HCT116 (cell line): ENCODE measurements at regions not wholly inside any gene's neighbourhood (a gene's known extent, or its start where the extent isn't known, plus 50 kb on each side); places are given as distances from the start of the nearest gene placed in this dataset.

Experiments
- ATAC-seq: fragments of 200-7000 bp; cut with Tn5 transposase; 2 replicates; pipeline ENCODE4 v1.9.1; 2020; ENCODE audit warnings: mild to moderate bottlenecking, moderate library complexity
- BruUV-seq: library from RNA; stranded (reverse); fragments of 400-500 nt; replicated peaks from 2 replicates; lab custom pipeline; 2021; lab: Mats Ljungman, UMichigan
- CTCF ChIA-PET: fragments of 300-600 bp; sonication (Branson Sonifier 250); formaldehyde crosslinking; loops from one replicate; lab custom pipeline; 2021; ENCODE audit warnings: antibody characterized with exemption; lab: Charles Lee
- POLR2A ChIA-PET: fragments of 300-600, 350-600 bp; sonication (Branson Sonifier 250); formaldehyde crosslinking; loops from one replicate; lab custom pipeline; 2021; ENCODE audit warnings: antibody characterized with exemption; lab: Charles Lee
- RAD21 ChIA-PET, 2 experiments: fragments of 300-600 bp; sonication (Branson Sonifier 250); formaldehyde crosslinking; loops; one replicate each; lab custom pipeline; 2023; ENCODE audit warnings: low total read pairs in 2 of 2; ENCODE audit not compliant: uncharacterized antibody in 2 of 2, unreplicated experiment in 2 of 2, low non-redundant PET in 1 of 2; lab: Charles Lee
- DNase-seq: peaks from one replicate; pipeline ENCODE4 v3.0.0-alpha.2; 2010; ENCODE audit warnings: low read depth, low spot score
- H2AFZ ChIP-seq: fragments of 200-600 bp; shearing (Covaris generic), sonication (generic); 2 replicates; pipeline ENCODE4 v1.6.1; 2017; ENCODE audit warnings: low read depth, mixed run types, mixed read lengths, antibody characterized with exemption, low read length; ENCODE audit not compliant: poor library complexity, severe bottlenecking
- H3K27ac ChIP-seq: 2 replicates; pipeline ENCODE4 v1.5.1; 2012; ENCODE audit warnings: low read depth, low read length
- H3K27me3 ChIP-seq: fragments of 200-600 bp; sonication (generic); 2 replicates; pipeline ENCODE4 v1.6.1; 2016; ENCODE audit warnings: mixed run types, low read length, mixed read lengths; ENCODE audit not compliant: insufficient read depth
- H3K36me3 ChIP-seq, 2 experiments: fragments of 200-500 bp in 1 of 2; fragments of 200-600 bp in 1 of 2; sonication (Bioruptor generic) in 1 of 2; sonication (generic) in 1 of 2; 2 replicates each; pipeline versions ENCODE4 v1.5.1 to v1.6.1; 2014 to 2016; ENCODE audit warnings: low read length in 2 of 2, inconsistent platforms in 1 of 2, mixed read lengths in 1 of 2, mixed run types in 1 of 2; ENCODE audit not compliant: insufficient read depth in 2 of 2, control insufficient read depth in 1 of 2
- H3K4me1 ChIP-seq, 2 experiments: fragments of 200-600 bp in 1 of 2; sonication (generic) in 1 of 2; 2 replicates each; pipeline versions ENCODE4 v1.5.1 to v1.6.1; 2012 to 2017; ENCODE audit warnings: low read length in 2 of 2, inconsistent platforms in 1 of 2, mild to moderate bottlenecking in 1 of 2, mixed read lengths in 1 of 2, mixed run types in 1 of 2, moderate library complexity in 1 of 2; ENCODE audit not compliant: insufficient read depth in 2 of 2, control insufficient read depth in 1 of 2
- H3K4me2 ChIP-seq: fragments of 200-600 bp; sonication (generic); 2 replicates; pipeline ENCODE4 v1.6.1; 2017; ENCODE audit warnings: mixed run types, low read length, mixed read lengths
- H3K4me3 ChIP-seq, 2 experiments: fragments of 200-600 bp in 1 of 2; sonication (generic) in 1 of 2; replicated peaks in 1 of 2; 2 replicates each; pipeline ENCODE4 v1.5.1; 2011 to 2016; ENCODE audit warnings: low read length in 2 of 2, control low read depth in 1 of 2, low read depth in 1 of 2, mild to moderate bottlenecking in 1 of 2, mixed read lengths in 1 of 2, mixed run types in 1 of 2
- H3K79me2 ChIP-seq: fragments of 200-600 bp; sonication (generic); 2 replicates; pipeline ENCODE4 v1.6.1; 2017; ENCODE audit warnings: mild to moderate bottlenecking, mixed run types, low read length, moderate library complexity, mixed read lengths; ENCODE audit not compliant: insufficient read depth
- H3K9ac ChIP-seq: fragments of 200-600 bp; sonication (generic); 2 replicates; pipeline ENCODE4 v1.6.1; 2016; ENCODE audit warnings: low read length, mixed read lengths
- H3K9me2 ChIP-seq: fragments of 200-600 bp; sonication (generic), shearing (Covaris generic); 2 replicates; pipeline ENCODE4 v1.6.1; 2017; ENCODE audit warnings: mixed run types, mild to moderate bottlenecking, moderate library complexity; ENCODE audit not compliant: insufficient read depth
- H3K9me3 ChIP-seq, 2 experiments: fragments of 200-500 bp in 1 of 2; fragments of 200-600 bp in 1 of 2; sonication (Bioruptor generic) in 1 of 2; sonication (generic) in 1 of 2; 2 replicates each; pipeline ENCODE4 v1.6.1; 2014 to 2017; ENCODE audit warnings: low read length in 2 of 2, mixed read lengths in 2 of 2, inconsistent platforms in 1 of 2, low read depth in 1 of 2, mild to moderate bottlenecking in 1 of 2, mixed run types in 1 of 2, moderate library complexity in 1 of 2; ENCODE audit not compliant: control insufficient read depth in 1 of 2, insufficient read depth in 1 of 2
- H4K20me1 ChIP-seq: fragments of 200-600 bp; sonication (generic), shearing (Covaris generic); 2 replicates; pipeline ENCODE4 v1.6.1; 2017; ENCODE audit warnings: mixed run types, mild to moderate bottlenecking, moderate library complexity; ENCODE audit not compliant: insufficient read depth
- EZH2phosphoT487 ChIP-seq: fragments of 200-600 bp; IDR thresholded peaks from 2 replicates; pipeline ENCODE4 v1.6.1; 2018; ENCODE audit warnings: antibody characterized with exemption, borderline replicate concordance
- FOSL1 ChIP-seq: IDR thresholded peaks from 2 replicates; pipeline ENCODE4 v1.6.1; 2012; ENCODE audit warnings: low read depth
- POLR2AphosphoS5 ChIP-seq: IDR thresholded peaks from 2 replicates; pipeline ENCODE4 v1.6.1; 2011; ENCODE audit warnings: mild to moderate bottlenecking, low read depth, low read length, moderate library complexity
- RAD21 ChIP-seq: IDR thresholded peaks from 2 replicates; pipeline ENCODE4 v1.6.1; 2012; ENCODE audit warnings: low read depth, mild to moderate bottlenecking
- SP1 ChIP-seq: IDR thresholded peaks from 2 replicates; pipeline ENCODE4 v1.6.1; 2012; ENCODE audit warnings: low read depth
- ZFX ChIP-seq: fragments of 450-650 bp; IDR thresholded peaks from 2 replicates; pipeline ENCODE4 v1.6.1; 2017
- intact Hi-C: fragments of 100-400 bp; cut with micrococcal nuclease; formaldehyde crosslinking; loops from 2 replicates; pipeline ENCODE4 v1.10.0; 2022
- TF ChIP-seq, protein P1 (sequence below), 3 experiments: fragments of 200-600 bp in 1 of 3; sonication (generic) in 1 of 3; IDR thresholded peaks in 2 of 3; conservative IDR thresholded peaks in 1 of 3; 2 replicates each; pipeline ENCODE4 v1.5.1; 2012 to 2017; ENCODE audit warnings: low read depth in 2 of 3, low read length in 2 of 3, antibody characterized with exemption in 1 of 3, borderline replicate concordance in 1 of 3, control low read depth in 1 of 3, mild to moderate bottlenecking in 1 of 3, mixed read lengths in 1 of 3, mixed run types in 1 of 3, moderate library complexity in 1 of 3; ENCODE audit not compliant: insufficient read depth in 1 of 3
- TF ChIP-seq, protein P2 (sequence below): IDR thresholded peaks from 2 replicates; pipeline ENCODE4 v1.6.1; 2012

GRCh38 chr2:52724585-52724984, 1043.0 kb upstream of the CHAC2 start:
- intact Hi-C loops, result no loop called here
- Histone ChIP-seq H2AFZ (no peak overlapping the region), H3K4me3 (no peak overlapping the region), H3K36me3 (no peaks in the 10 kb centered on the region), H3K27ac (no peak overlapping the region), H3K79me2 (no peaks in the 10 kb centered on the region), H3K9ac (no peak overlapping the region), H3K27me3 (no peaks in the 10 kb centered on the region), H3K9me3 (no peaks in the 10 kb centered on the region; a peak in 1 of 4 replicates), H3K4me1 (no peaks in the 10 kb centered on the region), H4K20me1 (no peaks in the 10 kb centered on the region), H3K4me2 (no peak overlapping the region), H3K9me2 (no peaks in the 10 kb centered on the region)
- ChIA-PET POLR2A (no interaction called here), CTCF (no interaction called here), RAD21 (no interaction called here)
- no peak for ATAC-seq
- no TSS peak for BruUV-seq
- no peak for DNase-seq
- TF ChIP-seq FOSL1 (no peak), ZFX (no peak), EZH2phosphoT487 (no peak), SP1 (no peak), POLR2AphosphoS5 (no peak)
- TF ChIP-seq, protein P1, sequence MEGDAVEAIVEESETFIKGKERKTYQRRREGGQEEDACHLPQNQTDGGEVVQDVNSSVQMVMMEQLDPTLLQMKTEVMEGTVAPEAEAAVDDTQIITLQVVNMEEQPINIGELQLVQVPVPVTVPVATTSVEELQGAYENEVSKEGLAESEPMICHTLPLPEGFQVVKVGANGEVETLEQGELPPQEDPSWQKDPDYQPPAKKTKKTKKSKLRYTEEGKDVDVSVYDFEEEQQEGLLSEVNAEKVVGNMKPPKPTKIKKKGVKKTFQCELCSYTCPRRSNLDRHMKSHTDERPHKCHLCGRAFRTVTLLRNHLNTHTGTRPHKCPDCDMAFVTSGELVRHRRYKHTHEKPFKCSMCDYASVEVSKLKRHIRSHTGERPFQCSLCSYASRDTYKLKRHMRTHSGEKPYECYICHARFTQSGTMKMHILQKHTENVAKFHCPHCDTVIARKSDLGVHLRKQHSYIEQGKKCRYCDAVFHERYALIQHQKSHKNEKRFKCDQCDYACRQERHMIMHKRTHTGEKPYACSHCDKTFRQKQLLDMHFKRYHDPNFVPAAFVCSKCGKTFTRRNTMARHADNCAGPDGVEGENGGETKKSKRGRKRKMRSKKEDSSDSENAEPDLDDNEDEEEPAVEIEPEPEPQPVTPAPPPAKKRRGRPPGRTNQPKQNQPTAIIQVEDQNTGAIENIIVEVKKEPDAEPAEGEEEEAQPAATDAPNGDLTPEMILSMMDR (IDR thresholded peaks at IDR 0.05 in 2 of 3, conservative IDR thresholded peaks at IDR 0.05 in 1 of 3; ENCODE audit: borderline replicate concordance in 1 of 3, insufficient read depth in 1 of 3, low read depth in 2 of 3, low read length in 2 of 3), result no peak
- TF ChIP-seq, all 23 proteins: peak for 0

DNA sequence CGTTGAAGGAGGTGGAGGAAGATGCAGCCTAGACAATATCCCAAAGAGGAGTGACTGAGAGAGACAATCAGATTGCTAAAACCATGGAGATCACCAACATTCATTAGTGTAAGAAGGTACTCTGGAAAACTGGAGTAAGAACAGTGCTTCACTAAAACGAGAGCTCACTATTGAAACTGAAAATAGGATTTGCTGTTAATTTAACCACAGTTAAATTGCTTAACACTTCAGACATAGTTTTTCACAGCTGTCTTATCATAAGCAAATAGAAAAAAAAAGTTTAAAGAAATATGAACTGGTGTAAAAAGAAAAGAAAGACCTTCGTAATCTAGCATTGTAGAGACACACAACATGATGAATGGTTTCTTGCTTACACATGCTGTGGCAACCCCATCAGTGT, 1049.8 kb upstream of the CHAC2 start:
- Histone ChIP-seq H3K9me3 (no peaks in the 10 kb centered on the region), H3K9ac (no peak overlapping the region)

More for the DNA sequence above, 1049.8 kb upstream of the CHAC2 start:
- Histone ChIP-seq H3K27ac (no peak overlapping the region), H3K4me3 (no peak overlapping the region), H3K36me3 (no peaks in the 10 kb centered on the region), H3K27me3 (no peaks in the 10 kb centered on the region), H3K4me2 (no peak overlapping the region), H3K4me1 (no peaks in the 10 kb centered on the region), H4K20me1 (no peaks in the 10 kb centered on the region), H3K79me2 (no peaks in the 10 kb centered on the region), H3K9me2 (no peaks in the 10 kb centered on the region), H2AFZ (no peak overlapping the region)
- intact Hi-C loops, result no loop called here
- RAD21 ChIA-PET, result no interaction called here
- CTCF ChIA-PET, result no interaction called here
- ATAC-seq, result no peak
- POLR2A ChIA-PET, result no interaction called here
- no peak for DNase-seq
- TF ChIP-seq SP1 (no peak), ZFX (no peak), RAD21 (no peak)
- TF ChIP-seq, protein P2, sequence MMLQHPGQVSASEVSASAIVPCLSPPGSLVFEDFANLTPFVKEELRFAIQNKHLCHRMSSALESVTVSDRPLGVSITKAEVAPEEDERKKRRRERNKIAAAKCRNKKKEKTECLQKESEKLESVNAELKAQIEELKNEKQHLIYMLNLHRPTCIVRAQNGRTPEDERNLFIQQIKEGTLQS, result no peak
- no TSS peak for BruUV-seq
